ENCODE measurements at regions not wholly inside any gene's neighbourhood (a gene's known extent, or its start where the extent isn't known, plus 50 kb on each side); places are given as distances from the start of the nearest gene placed in this dataset.

- Histone ChIP-seq H3K27me3 (ENCODE audit: control insufficient read depth, insufficient read depth, low read length) (no peaks in the 10 kb centered on the region), H3K4me3 (ENCODE audit: low read length) (no peak overlapping the region), H3K9me3 (replicated peaks; ENCODE audit: control insufficient read depth, low read depth, low read length) (no peaks in the 10 kb centered on the region), H3K36me3 (ENCODE audit: control insufficient read depth, insufficient read depth, low read length) (no peaks in the 10 kb centered on the region), H3K27ac (ENCODE audit: low read length) (no peak overlapping the region), H3K4me1 (ENCODE audit: control insufficient read depth, insufficient read depth, low read length) (peaks cover 19% of the 10 kb centered on the region)
- no peak for DNase-seq
- WGBS (ENCODE audit: insufficient coverage): no CpG with 5 or more reads among the region's 3 CpGs
Measured at GRCh38 chr10:43820663-43821062, 172.0 kb upstream of the ZNF32 start.

- Histone ChIP-seq H3K9me3 (replicated peaks; ENCODE audit: control insufficient read depth, low read depth, low read length) (no peaks in the 10 kb centered on the region), H3K4me1 (ENCODE audit: control insufficient read depth, insufficient read depth, low read length) (peaks cover 17% of the 10 kb centered on the region), H3K36me3 (ENCODE audit: control insufficient read depth, insufficient read depth, low read length) (no peaks in the 10 kb centered on the region), H3K4me3 (ENCODE audit: low read length) (no peak overlapping the region), H3K27me3 (ENCODE audit: control insufficient read depth, insufficient read depth, low read length) (no peaks in the 10 kb centered on the region), H3K27ac (ENCODE audit: low read length) (no peak overlapping the region)
- no peak for DNase-seq
- 90% methylated on average over 16 of the region's 22 CpGs for WGBS (ENCODE audit: insufficient coverage)
Measured at GRCh38 chr10:43819464-43820230, 171.0 kb upstream of the ZNF32 start.

GRCh38 chr10:43818687-43819086, 170.0 kb upstream of the ZNF32 start:
- no peak overlapping the region for H3K27ac ChIP-seq (ENCODE audit: low read length)
- no peaks in the 10 kb centered on the region for H3K27me3 ChIP-seq (ENCODE audit: control insufficient read depth, insufficient read depth, low read length)
- no peaks in the 10 kb centered on the region for H3K9me3 ChIP-seq (replicated peaks; ENCODE audit: control insufficient read depth, low read depth, low read length)
- H3K4me1 ChIP-seq (ENCODE audit: control insufficient read depth, insufficient read depth, low read length): peaks cover 14% of the 10 kb centered on the region
- 90% methylated on average over 2 of the region's 4 CpGs for WGBS (ENCODE audit: insufficient coverage)
- H3K4me3 ChIP-seq (ENCODE audit: low read length): no peak overlapping the region
- DNase-seq: no peak
- H3K36me3 ChIP-seq (ENCODE audit: control insufficient read depth, insufficient read depth, low read length): no peaks in the 10 kb centered on the region

GRCh38 chr10:43817368-43817767, 168.7 kb upstream of the ZNF32 start:
- Histone ChIP-seq H3K36me3 (ENCODE audit: control insufficient read depth, insufficient read depth, low read length) (no peaks in the 10 kb centered on the region), H3K9me3 (replicated peaks; ENCODE audit: control insufficient read depth, low read depth, low read length) (no peaks in the 10 kb centered on the region), H3K27me3 (ENCODE audit: control insufficient read depth, insufficient read depth, low read length) (no peaks in the 10 kb centered on the region), H3K27ac (ENCODE audit: low read length) (peak overlapping the region; percentile 56), H3K4me1 (ENCODE audit: control insufficient read depth, insufficient read depth, low read length) (peaks cover 10% of the 10 kb centered on the region), H3K4me3 (ENCODE audit: low read length) (no peak overlapping the region)
- 83% methylated on average over 1 of the region's 4 CpGs for WGBS (ENCODE audit: insufficient coverage)
- peak; percentile 49 for DNase-seq

GRCh38 chr10:43816351-43817321, 168.0 kb upstream of the ZNF32 start:
- no peaks in the 10 kb centered on the region for H3K27me3 ChIP-seq (ENCODE audit: control insufficient read depth, insufficient read depth, low read length)
- no peaks in the 10 kb centered on the region for H3K36me3 ChIP-seq (ENCODE audit: control insufficient read depth, insufficient read depth, low read length)
- no peak overlapping the region for H3K4me3 ChIP-seq (ENCODE audit: low read length)
- DNase-seq: peak; percentile 94
- peaks cover 5% of the 10 kb centered on the region for H3K4me1 ChIP-seq (ENCODE audit: control insufficient read depth, insufficient read depth, low read length)
- H3K9me3 ChIP-seq (replicated peaks; ENCODE audit: control insufficient read depth, low read depth, low read length): no peaks in the 10 kb centered on the region
- peak overlapping the region; percentile 56 for H3K27ac ChIP-seq (ENCODE audit: low read length)
- 0% methylated on average over 2 of the region's 10 CpGs for WGBS (ENCODE audit: insufficient coverage)

- DNase-seq: peak; percentile 80
- Histone ChIP-seq H3K4me3 (ENCODE audit: low read length) (no peak overlapping the region), H3K36me3 (ENCODE audit: control insufficient read depth, insufficient read depth, low read length) (no peaks in the 10 kb centered on the region), H3K27ac (ENCODE audit: low read length) (peak overlapping the region; percentile 56), H3K4me1 (ENCODE audit: control insufficient read depth, insufficient read depth, low read length) (no peaks in the 10 kb centered on the region), H3K9me3 (replicated peaks; ENCODE audit: control insufficient read depth, low read depth, low read length) (no peaks in the 10 kb centered on the region), H3K27me3 (ENCODE audit: control insufficient read depth, insufficient read depth, low read length) (no peaks in the 10 kb centered on the region)
- no CpG with 5 or more reads among the region's 2 CpGs for WGBS (ENCODE audit: insufficient coverage)
Measured at GRCh38 chr10:43815181-43815885, 166.7 kb upstream of the ZNF32 start.

- H3K4me1 ChIP-seq (ENCODE audit: control insufficient read depth, insufficient read depth, low read length): no peaks in the 10 kb centered on the region
- H3K36me3 ChIP-seq (ENCODE audit: control insufficient read depth, insufficient read depth, low read length): no peaks in the 10 kb centered on the region
- H3K27me3 ChIP-seq (ENCODE audit: control insufficient read depth, insufficient read depth, low read length): no peaks in the 10 kb centered on the region
- WGBS (ENCODE audit: insufficient coverage): no CpG with 5 or more reads among the region's 1 CpG
- DNase-seq: no peak
- H3K9me3 ChIP-seq (replicated peaks; ENCODE audit: control insufficient read depth, low read depth, low read length): no peaks in the 10 kb centered on the region
- no peak overlapping the region for H3K4me3 ChIP-seq (ENCODE audit: low read length)
- no peak overlapping the region for H3K27ac ChIP-seq (ENCODE audit: low read length)
Measured at GRCh38 chr10:43814663-43815062, 166.0 kb upstream of the ZNF32 start.

- Histone ChIP-seq H3K4me3 (ENCODE audit: low read length) (no peak overlapping the region), H3K27ac (ENCODE audit: low read length) (peak overlapping the region; percentile 26), H3K36me3 (ENCODE audit: control insufficient read depth, insufficient read depth, low read length) (no peaks in the 10 kb centered on the region), H3K4me1 (ENCODE audit: control insufficient read depth, insufficient read depth, low read length) (peaks cover 3% of the 10 kb centered on the region), H3K27me3 (ENCODE audit: control insufficient read depth, insufficient read depth, low read length) (no peaks in the 10 kb centered on the region), H3K9me3 (replicated peaks; ENCODE audit: control insufficient read depth, low read depth, low read length) (no peaks in the 10 kb centered on the region)
- peak; percentile 87 for DNase-seq
- WGBS (ENCODE audit: insufficient coverage): 80% methylated on average over 1 of the region's 3 CpGs
Measured at GRCh38 chr10:43811871-43812270, 163.2 kb upstream of the ZNF32 start.

- H3K36me3 ChIP-seq (ENCODE audit: control insufficient read depth, insufficient read depth, low read length): no peaks in the 10 kb centered on the region
- no peak overlapping the region for H3K4me3 ChIP-seq (ENCODE audit: low read length)
- peaks cover 6% of the 10 kb centered on the region for H3K4me1 ChIP-seq (ENCODE audit: control insufficient read depth, insufficient read depth, low read length)
- peak; percentile 76 for DNase-seq
- no peaks in the 10 kb centered on the region for H3K27me3 ChIP-seq (ENCODE audit: control insufficient read depth, insufficient read depth, low read length)
- peak overlapping the region; percentile 18 for H3K27ac ChIP-seq (ENCODE audit: low read length)
- no peaks in the 10 kb centered on the region for H3K9me3 ChIP-seq (replicated peaks; ENCODE audit: control insufficient read depth, low read depth, low read length)
- 27% methylated on average over 3 of the region's 8 CpGs for WGBS (ENCODE audit: insufficient coverage)
Measured at GRCh38 chr10:43809211-43809930, 160.7 kb upstream of the ZNF32 start.

Data from muscle of leg (tissue), 3 donors.